Osteocyte (in vitro differentiated cells): ENCODE measurements at regions not wholly inside any gene's neighbourhood (a gene's known extent, or its start where the extent isn't known, plus 50 kb on each side); places are given as distances from the start of the nearest gene placed in this dataset.
"Not testable (repeated sequence)": the region's sequence is repeated elsewhere in the genome, so short reads cannot be mapped to it uniquely, and the experiment has no call there.

Experiments used
- DNase-seq: peaks from one replicate; pipeline ENCODE4 v3.0.0; 2021; ENCODE audit warnings: mixed read lengths; ENCODE audit not compliant: unreplicated experiment; ENCODE audit errors: extremely low spot score
- H3K27ac Mint-ChIP-seq: one replicate; pipeline ENCODE4 v1.8.0; 2021; ENCODE audit warnings: mild to moderate bottlenecking, mixed read lengths; ENCODE audit not compliant: unreplicated experiment
- H3K27me3 Mint-ChIP-seq: one replicate; pipeline ENCODE4 v1.8.0; 2021; ENCODE audit warnings: mixed read lengths; ENCODE audit not compliant: unreplicated experiment
- H3K36me3 Mint-ChIP-seq: one replicate; pipeline ENCODE4 v1.8.0; 2021; ENCODE audit warnings: mixed read lengths; ENCODE audit not compliant: unreplicated experiment
- H3K4me1 Mint-ChIP-seq: one replicate; pipeline ENCODE4 v1.8.0; 2021; ENCODE audit warnings: mixed read lengths; ENCODE audit not compliant: unreplicated experiment
- H3K4me3 Mint-ChIP-seq: one replicate; pipeline ENCODE4 v1.8.0; 2021; ENCODE audit warnings: mild to moderate bottlenecking, moderate library complexity, mixed read lengths; ENCODE audit not compliant: unreplicated experiment
- H3K9me3 Mint-ChIP-seq: one replicate; pipeline ENCODE4 v1.8.0; 2021; ENCODE audit warnings: mixed read lengths; ENCODE audit not compliant: unreplicated experiment
- CTCF ChIP-seq: fragments of 200-600 bp; sonication (generic); IDR thresholded peaks from 2 replicates; pipeline ENCODE4 v1.5.0; 2021; ENCODE audit warnings: antibody characterized with exemption, mild to moderate bottlenecking, moderate library complexity

GRCh38 chr5:169519358-169519757 is 64.2 kb upstream of the SPDL1 start:
- no peak for DNase-seq
- H3K27ac Mint-ChIP-seq = no peak overlapping the region
- no peaks in the 10 kb centered on the region for H3K9me3 Mint-ChIP-seq
- H3K4me3 Mint-ChIP-seq = no peak overlapping the region
- H3K36me3 Mint-ChIP-seq = peaks cover 2% of the 10 kb centered on the region
- H3K27me3 Mint-ChIP-seq = peaks cover 35% of the 10 kb centered on the region
- no peaks in the 10 kb centered on the region for H3K4me1 Mint-ChIP-seq
- no peak for TF ChIP-seq CTCF

- not testable (repeated sequence) for H3K9me3 Mint-ChIP-seq, H3K36me3 Mint-ChIP-seq, DNase-seq, H3K27ac Mint-ChIP-seq, H3K4me1 Mint-ChIP-seq, H3K4me3 Mint-ChIP-seq
- H3K27me3 Mint-ChIP-seq = peaks cover 33% of the 10 kb centered on the region
These were observed 64.8 kb upstream of the SPDL1 start for GRCh38 chr5:169518779-169519178.

- no peak for DNase-seq
- Mint-ChIP-seq H3K36me3 (no peaks in the 10 kb centered on the region), H3K4me1 (no peaks in the 10 kb centered on the region), H3K27ac (no peak overlapping the region), H3K9me3 (no peaks in the 10 kb centered on the region), H3K27me3 (peaks cover 32% of the 10 kb centered on the region), H3K4me3 (no peak overlapping the region)
- no peak for TF ChIP-seq CTCF
These were observed 71.2 kb upstream of the SPDL1 start for GRCh38 chr5:169512385-169512784.

- no peak for DNase-seq
- no peak overlapping the region for H3K4me3 Mint-ChIP-seq
- H3K27me3 Mint-ChIP-seq = peaks cover 38% of the 10 kb centered on the region
- H3K4me1 Mint-ChIP-seq = no peaks in the 10 kb centered on the region
- H3K27ac Mint-ChIP-seq = no peak overlapping the region
- no peak for TF ChIP-seq CTCF
- no peaks in the 10 kb centered on the region for H3K36me3 Mint-ChIP-seq
- H3K9me3 Mint-ChIP-seq = no peaks in the 10 kb centered on the region
These were observed 71.9 kb upstream of the SPDL1 start for GRCh38 chr5:169511708-169512107.

GRCh38 chr5:169507051-169507450 is 76.5 kb upstream of the SPDL1 start:
- H3K36me3 Mint-ChIP-seq = no peaks in the 10 kb centered on the region
- TF ChIP-seq CTCF = no peak
- DNase-seq = no peak
- peaks cover 48% of the 10 kb centered on the region for H3K27me3 Mint-ChIP-seq
- no peak overlapping the region for H3K4me3 Mint-ChIP-seq
- peaks cover 7% of the 10 kb centered on the region for H3K4me1 Mint-ChIP-seq
- H3K9me3 Mint-ChIP-seq = no peaks in the 10 kb centered on the region
- no peak overlapping the region for H3K27ac Mint-ChIP-seq

- Mint-ChIP-seq H3K4me3 (no peak overlapping the region), H3K4me1 (peaks cover 7% of the 10 kb centered on the region), H3K27me3 (peaks cover 37% of the 10 kb centered on the region), H3K9me3 (no peaks in the 10 kb centered on the region), H3K36me3 (no peaks in the 10 kb centered on the region), H3K27ac (no peak overlapping the region)
- no peak for DNase-seq
- no peak for TF ChIP-seq CTCF
These were observed 79.7 kb upstream of the SPDL1 start for GRCh38 chr5:169503886-169504285.
